Lung (tissue), 11 donors: ENCODE measurements at regions not wholly inside any gene's neighbourhood (a gene's known extent, or its start where the extent isn't known, plus 50 kb on each side); places are given as distances from the start of the nearest gene placed in this dataset.
A peak's percentile ranks its signal among the peaks of the same experiment; 100 is the strongest.

ENCODE experiments used
- ATAC-seq: fragments of 200-7000 bp; cut with Tn5 transposase; one replicate; pipeline ENCODE4 v1.9.1; 2020; ENCODE audit warnings: moderate number of reproducible peaks; ENCODE audit not compliant: insufficient read depth, low FRiP score
- DNase-seq, 3 donors: peaks; one replicate each; pipeline ENCODE4 v3.0.0-alpha.2; 2013 to 2017
- H3K27ac ChIP-seq, 2 donors: one replicate each; pipeline ENCODE4 v1.5.1; 2013; ENCODE audit warnings: mild to moderate bottlenecking in 2 of 2, moderate library complexity in 2 of 2, control low read depth in 1 of 2, inconsistent platforms in 1 of 2, low read depth in 1 of 2, low read length in 1 of 2
- H3K27me3 ChIP-seq, 3 donors: one replicate each; pipeline ENCODE4 v1.5.1; 2013; ENCODE audit warnings: low read length in 2 of 3; ENCODE audit not compliant: control insufficient read depth in 3 of 3, insufficient read depth in 3 of 3
- H3K36me3 ChIP-seq, 4 donors: one replicate each; pipeline ENCODE4 v1.5.1; 2013; ENCODE audit warnings: low read length in 4 of 4, mild to moderate bottlenecking in 1 of 4, moderate library complexity in 1 of 4; ENCODE audit not compliant: control insufficient read depth in 4 of 4, insufficient read depth in 4 of 4
- H3K4me1 ChIP-seq, 5 donors: one replicate each; pipeline ENCODE4 v1.5.1; 2013; ENCODE audit warnings: low read length in 5 of 5, mild to moderate bottlenecking in 2 of 5, moderate library complexity in 1 of 5; ENCODE audit not compliant: control insufficient read depth in 5 of 5, insufficient read depth in 5 of 5
- H3K4me3 ChIP-seq: one replicate; pipeline ENCODE4 v1.5.1; 2013; ENCODE audit warnings: mild to moderate bottlenecking, control low read depth, moderate library complexity
- H3K9ac ChIP-seq, 2 donors: one replicate each; pipeline ENCODE4 v1.5.1; 2013; ENCODE audit warnings: low read length in 2 of 2, control low read depth in 1 of 2; ENCODE audit not compliant: insufficient read depth in 1 of 2
- H3K9me3 ChIP-seq, 4 donors: one replicate each; pipeline ENCODE4 v1.5.1; 2013; ENCODE audit warnings: low read length in 3 of 4, mild to moderate bottlenecking in 1 of 4, moderate library complexity in 1 of 4; ENCODE audit not compliant: control insufficient read depth in 4 of 4, insufficient read depth in 3 of 4
- WGBS, 2 donors: extraction: QIAGEN DNeasy Blood & Tissue Kit; methylation state at CpG; one replicate each; pipeline ENCODE4 v1.1.7; 2013; 5-methylcytosine and 5-hydroxymethylcytosine counted together
- TF ChIP-seq, protein P1 (sequence below): IDR thresholded peaks from 2 replicates; pipeline ENCODE4 v1.5.1; 2012; ENCODE audit warnings: mild to moderate bottlenecking; ENCODE audit errors: control extremely low read depth, extremely low read depth
- donor health status: control.
- donor health status: control.
- donor health status: Bipolar disorder and iron deficiency.
- donor health status: healthy.
- donor health status: DM: yes; HTN: yes; CAD: no.

DNA sequence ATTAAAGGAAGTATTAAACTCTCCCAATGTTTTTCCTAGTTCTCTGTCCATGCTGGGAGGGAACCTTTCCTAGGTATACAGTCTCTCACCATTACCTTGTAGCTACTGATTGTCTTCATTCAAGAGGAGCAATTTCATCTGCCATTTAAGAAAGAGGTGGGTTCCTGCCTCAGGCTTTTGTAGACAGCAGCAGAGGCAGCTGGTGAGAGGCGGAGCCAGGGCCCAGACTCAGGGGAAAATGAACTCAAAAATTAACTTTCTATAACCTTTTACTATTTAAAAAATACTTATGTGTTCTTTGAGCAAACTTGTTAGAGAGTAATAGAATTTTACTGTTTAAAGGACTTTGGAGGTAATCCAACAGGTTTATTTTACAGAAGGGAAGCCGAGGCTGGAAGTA, 133.0 kb downstream of the SNX19 start:
- no peaks in the 10 kb centered on the region for H3K9me3 ChIP-seq
- no peak overlapping the region for H3K27ac ChIP-seq
- ATAC-seq (no peak), DNase-seq (no peak)
- H3K9ac ChIP-seq: peak overlapping the region in 1 of 2 donors; percentile 59
- no peak overlapping the region for H3K4me3 ChIP-seq
- peaks cover 3 to 80% (median 56%) of the 10 kb centered on the region in 5 donors for H3K4me1 ChIP-seq
- no peaks in the 10 kb centered on the region for H3K27me3 ChIP-seq
- H3K36me3 ChIP-seq: no peaks in the 10 kb centered on the region
- 83 to 90% methylated on average over 2 of the region's 2 CpGs for WGBS, 2 donors
- TF ChIP-seq, protein P1, sequence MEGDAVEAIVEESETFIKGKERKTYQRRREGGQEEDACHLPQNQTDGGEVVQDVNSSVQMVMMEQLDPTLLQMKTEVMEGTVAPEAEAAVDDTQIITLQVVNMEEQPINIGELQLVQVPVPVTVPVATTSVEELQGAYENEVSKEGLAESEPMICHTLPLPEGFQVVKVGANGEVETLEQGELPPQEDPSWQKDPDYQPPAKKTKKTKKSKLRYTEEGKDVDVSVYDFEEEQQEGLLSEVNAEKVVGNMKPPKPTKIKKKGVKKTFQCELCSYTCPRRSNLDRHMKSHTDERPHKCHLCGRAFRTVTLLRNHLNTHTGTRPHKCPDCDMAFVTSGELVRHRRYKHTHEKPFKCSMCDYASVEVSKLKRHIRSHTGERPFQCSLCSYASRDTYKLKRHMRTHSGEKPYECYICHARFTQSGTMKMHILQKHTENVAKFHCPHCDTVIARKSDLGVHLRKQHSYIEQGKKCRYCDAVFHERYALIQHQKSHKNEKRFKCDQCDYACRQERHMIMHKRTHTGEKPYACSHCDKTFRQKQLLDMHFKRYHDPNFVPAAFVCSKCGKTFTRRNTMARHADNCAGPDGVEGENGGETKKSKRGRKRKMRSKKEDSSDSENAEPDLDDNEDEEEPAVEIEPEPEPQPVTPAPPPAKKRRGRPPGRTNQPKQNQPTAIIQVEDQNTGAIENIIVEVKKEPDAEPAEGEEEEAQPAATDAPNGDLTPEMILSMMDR: no peak

DNA sequence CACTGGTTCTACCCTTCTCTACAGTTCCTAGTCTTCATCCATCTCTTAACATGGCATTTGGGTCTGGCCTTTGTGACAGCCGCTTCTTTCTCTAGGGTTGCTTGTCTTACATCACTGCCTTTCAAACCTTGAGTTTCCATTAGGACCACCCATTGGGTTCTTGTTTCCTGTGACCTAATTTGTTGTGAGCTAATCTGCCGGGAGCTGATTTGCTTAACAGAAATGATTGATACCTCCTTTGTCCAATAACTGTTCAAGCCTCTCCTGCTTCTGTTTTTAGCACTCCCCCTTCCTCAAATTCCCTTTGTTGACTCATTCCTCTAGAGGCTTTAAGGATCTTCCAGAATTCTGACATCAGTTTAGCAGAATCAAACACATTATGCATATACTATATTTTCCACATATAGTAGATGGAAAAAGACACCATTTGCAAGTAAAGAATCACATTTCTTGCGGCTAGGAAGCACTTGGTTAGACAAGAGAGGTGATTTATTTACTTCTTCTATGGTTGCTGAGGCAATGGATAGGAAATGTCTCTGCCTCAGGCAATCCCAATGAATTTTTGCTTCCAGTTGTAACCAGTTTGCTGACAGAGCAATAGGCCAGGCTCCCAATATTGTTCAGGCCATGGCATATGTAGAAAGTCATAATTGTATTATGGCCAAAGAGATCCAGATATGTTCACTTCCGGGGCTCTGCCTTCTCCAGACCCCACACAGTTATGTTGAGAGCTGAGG, 130.7 kb downstream of the SNX19 start:
- ATAC-seq (no peak), DNase-seq (peak in 2 of 3 donors; percentile 74 to 86)
- Histone ChIP-seq H3K4me1 (peaks cover 3 to 63% (median 44%) of the 10 kb centered on the region in 5 donors), H3K4me3 (no peak overlapping the region), H3K27me3 (no peaks in the 10 kb centered on the region), H3K9ac (peak overlapping the region in 1 of 2 donors; percentile 33), H3K27ac (no peak overlapping the region), H3K36me3 (no peaks in the 10 kb centered on the region), H3K9me3 (peaks cover 0 to 3% (median 0%) of the 10 kb centered on the region in 4 donors)
- WGBS, 2 donors: 83% methylated on average over 4 of the region's 4 CpGs
- TF ChIP-seq, protein P1: no peak

DNA sequence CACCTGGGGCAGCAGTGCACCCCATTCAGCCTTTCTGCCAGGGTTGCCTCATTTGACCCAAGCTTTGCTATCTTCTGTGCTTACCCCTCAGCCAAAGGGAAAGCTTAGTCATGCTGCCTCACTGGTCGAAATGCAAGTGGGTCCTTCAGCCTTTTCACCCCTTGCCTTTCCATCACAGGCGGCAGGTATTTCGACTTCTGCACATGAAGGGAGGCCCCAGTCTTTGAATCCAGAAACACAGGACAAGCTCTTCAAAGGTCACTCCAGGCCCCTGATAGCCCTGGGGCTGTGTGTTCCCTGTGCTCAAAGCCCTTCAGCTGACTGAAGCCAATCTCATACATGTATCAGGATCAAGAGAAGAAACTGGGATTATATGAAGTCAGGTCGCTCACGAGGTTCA, 129.7 kb downstream of the SNX19 start:
- no peak overlapping the region for H3K9ac ChIP-seq

More for the DNA sequence above, 129.7 kb downstream of the SNX19 start:
- TF ChIP-seq, protein P1: no peak
- DNase-seq (no peak), ATAC-seq (no peak)
- no peaks in the 10 kb centered on the region for H3K36me3 ChIP-seq
- peaks cover 0 to 5% (median 2%) of the 10 kb centered on the region in 4 donors for H3K9me3 ChIP-seq
- no peaks in the 10 kb centered on the region for H3K27me3 ChIP-seq
- WGBS, 2 donors: 78 to 81% methylated on average over 5 of the region's 5 CpGs
- H3K27ac ChIP-seq: no peak overlapping the region
- peaks cover 3 to 55% (median 39%) of the 10 kb centered on the region in 5 donors for H3K4me1 ChIP-seq
- no peak overlapping the region for H3K4me3 ChIP-seq
